Liver (tissue), 8 donors: ENCODE measurements at regions not wholly inside any gene's neighbourhood (a gene's known extent, or its start where the extent isn't known, plus 50 kb on each side); places are given as distances from the start of the nearest gene placed in this dataset.

Experiments
- DNase-seq: peaks from one replicate; pipeline ENCODE4 v3.0.0-alpha.2; 2017; ENCODE audit warnings: low spot score
- H3K27ac ChIP-seq, 2 donors: one replicate each; pipeline ENCODE4 v1.7.0; 2013; ENCODE audit warnings: inconsistent platforms in 2 of 2, low read length in 2 of 2, control low read depth in 1 of 2, low read depth in 1 of 2, mild to moderate bottlenecking in 1 of 2
- H3K27me3 ChIP-seq, 4 donors: one replicate each; pipeline versions ENCODE4 v1.6.1 to v1.7.0; 2013; ENCODE audit warnings: low read length in 3 of 4, inconsistent platforms in 1 of 4, mild to moderate bottlenecking in 1 of 4, moderate library complexity in 1 of 4; ENCODE audit not compliant: control insufficient read depth in 4 of 4, insufficient read depth in 4 of 4
- H3K36me3 ChIP-seq, 4 donors: one replicate each; pipeline versions ENCODE4 v1.6.1 to v1.7.0; 2013; ENCODE audit warnings: low read length in 3 of 4, mild to moderate bottlenecking in 3 of 4, low read depth in 1 of 4, moderate library complexity in 1 of 4; ENCODE audit not compliant: control insufficient read depth in 4 of 4, insufficient read depth in 3 of 4
- H3K4me1 ChIP-seq, 4 donors: one replicate each; pipeline versions ENCODE4 v1.6.1 to v1.7.0; 2013; ENCODE audit warnings: low read length in 3 of 4, mild to moderate bottlenecking in 3 of 4, moderate library complexity in 1 of 4; ENCODE audit not compliant: control insufficient read depth in 4 of 4, insufficient read depth in 4 of 4
- H3K4me3 ChIP-seq, 3 donors: one replicate each; pipeline versions ENCODE4 v1.6.1 to v1.7.0; 2013; ENCODE audit warnings: low read length in 3 of 3, control low read depth in 1 of 3, low read depth in 1 of 3, mild to moderate bottlenecking in 1 of 3
- H3K9ac ChIP-seq, 2 donors: one replicate each; pipeline ENCODE4 v1.7.0; 2013; ENCODE audit warnings: low read length in 2 of 2, mild to moderate bottlenecking in 2 of 2, moderate library complexity in 2 of 2, control low read depth in 1 of 2, low read depth in 1 of 2
- H3K9me3 ChIP-seq, 4 donors: one replicate each; pipeline versions ENCODE4 v1.6.1 to v1.7.0; 2013; ENCODE audit warnings: low read length in 3 of 4; ENCODE audit not compliant: control insufficient read depth in 4 of 4
- ATF3 ChIP-seq: IDR thresholded peaks from 2 replicates; pipeline ENCODE4 v1.6.1; 2016; ENCODE audit warnings: antibody characterized with exemption
- CTCF ChIP-seq: fragments of 150-350 bp; IDR thresholded peaks from 2 replicates; pipeline ENCODE4 v1.5.1; 2017; ENCODE audit warnings: improper control_type of control experiment, low read depth, low read length; ENCODE audit not compliant: missing input control
- EGR1 ChIP-seq, 2 donors: IDR thresholded peaks; 2 replicates each; pipeline ENCODE4 v1.6.1; 2016 to 2018; ENCODE audit warnings: antibody characterized with exemption in 2 of 2, low read depth in 2 of 2
- FOXA1 ChIP-seq: IDR thresholded peaks from 2 replicates; pipeline ENCODE4 v1.6.1; 2016; ENCODE audit warnings: antibody characterized with exemption
- FOXA2 ChIP-seq: IDR thresholded peaks from 2 replicates; pipeline ENCODE4 v1.6.1; 2016; ENCODE audit warnings: antibody characterized with exemption
- GABPA ChIP-seq, 2 donors: IDR thresholded peaks in 1 of 2; conservative IDR thresholded peaks in 1 of 2; 2 replicates each; pipeline ENCODE4 v1.6.1; 2016; ENCODE audit warnings: antibody characterized with exemption in 2 of 2, mild to moderate bottlenecking in 1 of 2, moderate library complexity in 1 of 2
- HNF4A ChIP-seq, 2 donors: conservative IDR thresholded peaks; 2 replicates each; pipeline ENCODE4 v1.6.1; 2016; ENCODE audit warnings: antibody characterized with exemption in 2 of 2, mild to moderate bottlenecking in 2 of 2
- HNF4G ChIP-seq: IDR thresholded peaks from 2 replicates; pipeline ENCODE4 v1.6.1; 2016; ENCODE audit warnings: antibody characterized with exemption
- JUND ChIP-seq, 2 donors: IDR thresholded peaks; 2 replicates each; pipeline ENCODE4 v1.6.1; 2016; ENCODE audit warnings: antibody characterized with exemption in 2 of 2
- NR2F2 ChIP-seq: IDR thresholded peaks from 2 replicates; pipeline ENCODE4 v1.6.1; 2016; ENCODE audit warnings: antibody characterized with exemption
- RAD21 ChIP-seq, 2 donors: IDR thresholded peaks; 2 replicates each; pipeline ENCODE4 v1.6.1; 2016; ENCODE audit warnings: antibody characterized with exemption in 2 of 2, mild to moderate bottlenecking in 2 of 2
- REST ChIP-seq: IDR thresholded peaks from 2 replicates; pipeline ENCODE4 v1.6.1; 2016; ENCODE audit warnings: antibody characterized with exemption, mild to moderate bottlenecking
- SP1 ChIP-seq: IDR thresholded peaks from 2 replicates; pipeline ENCODE4 v1.6.1; 2018; ENCODE audit warnings: antibody characterized with exemption, mild to moderate bottlenecking
- TAF1 ChIP-seq: conservative IDR thresholded peaks from 2 replicates; pipeline ENCODE4 v1.6.1; 2016; ENCODE audit warnings: antibody characterized with exemption, mild to moderate bottlenecking
- YY1 ChIP-seq: IDR thresholded peaks from 2 replicates; pipeline ENCODE4 v1.6.1; 2016; ENCODE audit warnings: antibody characterized with exemption, mild to moderate bottlenecking
- ZBTB33 ChIP-seq: IDR thresholded peaks from 2 replicates; pipeline ENCODE4 v1.6.1; 2016; ENCODE audit warnings: antibody characterized with exemption
- WGBS: extraction: QIAGEN DNeasy Blood & Tissue Kit; methylation state at CpG from one replicate; pipeline ENCODE4 v1.1.7; 2013; 5-methylcytosine and 5-hydroxymethylcytosine counted together
- donor health status: healthy.
- donor health status: healthy.
- donor health status: healthy.
- donor health status: healthy.
- donor health status: healthy.

- TF ChIP-seq HNF4G (no peak), SP1 (no peak), NR2F2 (no peak), HNF4A (conservative IDR thresholded peaks at IDR 0.05) (no peak), RAD21 (IDR thresholded peaks at IDR 0.05) (no peak), ZBTB33 (no peak), EGR1 (IDR thresholded peaks at IDR 0.05; ENCODE audit: low read depth in 2 of 2) (no peak), TAF1 (no peak), JUND (IDR thresholded peaks at IDR 0.05) (no peak), YY1 (no peak)
- Histone ChIP-seq H3K4me1 (no peaks in the 10 kb centered on the region), H3K27ac (no peak overlapping the region), H3K4me3 (no peak overlapping the region), H3K9ac (no peak overlapping the region), H3K36me3 (no peaks in the 10 kb centered on the region), H3K9me3 (peaks cover 0 to 4% (median 0%) of the 10 kb centered on the region in 4 donors), H3K27me3 (no peaks in the 10 kb centered on the region)
- no peak for DNase-seq
- WGBS = 69% methylated on average over 2 of the region's 2 CpGs
These were observed 817.8 kb upstream of the CNTNAP5 start for GRCh38 chr2:123207245-123207644.

GRCh38 chr2:123209202-123209601 is 815.9 kb upstream of the CNTNAP5 start:
- 69% methylated on average over 2 of the region's 2 CpGs for WGBS
- no peaks in the 10 kb centered on the region for H3K4me1 ChIP-seq
- no peak overlapping the region for H3K9ac ChIP-seq
- no peak overlapping the region for H3K27ac ChIP-seq
- TF ChIP-seq ZBTB33 (no peak), ATF3 (no peak), RAD21 (IDR thresholded peaks at IDR 0.05) (no peak), JUND (IDR thresholded peaks at IDR 0.05) (no peak), HNF4G (no peak), HNF4A (conservative IDR thresholded peaks at IDR 0.05) (no peak), CTCF (no peak), REST (no peak), GABPA (IDR thresholded peaks at IDR 0.05 in 1 of 2, conservative IDR thresholded peaks at IDR 0.05 in 1 of 2) (no peak), NR2F2 (no peak), FOXA1 (no peak), FOXA2 (no peak), EGR1 (IDR thresholded peaks at IDR 0.05; ENCODE audit: low read depth in 2 of 2) (no peak)
- H3K27me3 ChIP-seq = no peaks in the 10 kb centered on the region
- no peaks in the 10 kb centered on the region for H3K9me3 ChIP-seq
- H3K36me3 ChIP-seq = no peaks in the 10 kb centered on the region
- DNase-seq = no peak
- H3K4me3 ChIP-seq = no peak overlapping the region
